SU-DHL-6 (cell line): ENCODE measurements at regions not wholly inside any gene's neighbourhood (a gene's known extent, or its start where the extent isn't known, plus 50 kb on each side); places are given as distances from the start of the nearest gene placed in this dataset.
"Not testable (repeated sequence)": the region's sequence is repeated elsewhere in the genome, so short reads cannot be mapped to it uniquely, and the experiment has no call there.

Source experiments
- H2AFZ ChIP-seq: fragments of 200-600 bp; sonication (generic); 2 replicates; pipeline ENCODE4 v1.6.1; 2014; ENCODE audit warnings: low read depth, mild to moderate bottlenecking, moderate library complexity, mixed read lengths, antibody characterized with exemption, low read length; ENCODE audit not compliant: severe bottlenecking
- H3F3A ChIP-seq: fragments of 200-600 bp; shearing (Covaris generic); 2 replicates; pipeline ENCODE4 v1.6.0; 2016; ENCODE audit warnings: antibody characterized with exemption, mild to moderate bottlenecking; ENCODE audit not compliant: insufficient read depth
- H3K27ac ChIP-seq: fragments of 200-600 bp; sonication (generic); 2 replicates; pipeline ENCODE4 v1.5.1; 2016; ENCODE audit warnings: low read depth, mild to moderate bottlenecking, low read length, moderate library complexity, mixed read lengths
- H3K27me3 ChIP-seq: fragments of 200-600 bp; sonication (generic), shearing (Covaris generic); 2 replicates; pipeline ENCODE4 v1.6.0; 2014; ENCODE audit warnings: mild to moderate bottlenecking, low read length
- H3K36me3 ChIP-seq: fragments of 200-600 bp; sonication (generic); 2 replicates; pipeline ENCODE4 v1.6.1; 2014; ENCODE audit warnings: mild to moderate bottlenecking, low read length, mixed read lengths
- H3K4me2 ChIP-seq: fragments of 300-600, 200-600 bp; shearing (Covaris generic), sonication (generic); 2 replicates; pipeline ENCODE4 v1.6.0; 2014; ENCODE audit warnings: low read length, low read depth, mild to moderate bottlenecking; ENCODE audit not compliant: poor library complexity, severe bottlenecking
- H3K4me3 ChIP-seq: fragments of 200-600 bp; sonication (generic); 2 replicates; pipeline ENCODE4 v1.5.1; 2014; ENCODE audit warnings: antibody characterized with exemption, low read length, mild to moderate bottlenecking, mixed read lengths; ENCODE audit not compliant: insufficient read depth, poor library complexity, severe bottlenecking
- H3K79me2 ChIP-seq: fragments of 200-600 bp; sonication (generic); 2 replicates; pipeline ENCODE4 v1.6.1; 2014; ENCODE audit warnings: mild to moderate bottlenecking, low read length, moderate library complexity; ENCODE audit not compliant: insufficient read depth
- H3K9ac ChIP-seq: fragments of 200-600 bp; sonication (generic); 2 replicates; pipeline ENCODE4 v1.7.0; 2014; ENCODE audit warnings: mild to moderate bottlenecking, low read length
- H3K9me2 ChIP-seq: fragments of 200-600 bp; sonication (generic); replicated peaks from 2 replicates; pipeline ENCODE4 v1.6.1; 2014; ENCODE audit warnings: low read length; ENCODE audit not compliant: insufficient read depth
- H3K9me3 ChIP-seq: fragments of 200-600 bp; sonication (generic); 2 replicates; pipeline ENCODE4 v1.6.1; 2014; ENCODE audit warnings: low read length, mixed read lengths; ENCODE audit not compliant: insufficient read depth
- H4K20me1 ChIP-seq: fragments of 200-600 bp; sonication (generic); 2 replicates; pipeline ENCODE4 v1.6.1; 2014; ENCODE audit warnings: low read depth, mild to moderate bottlenecking, antibody characterized with exemption, low read length, moderate library complexity, mixed read lengths
- EZH2phosphoT487 ChIP-seq: fragments of 200-600 bp; sonication (generic), shearing (Covaris generic); conservative IDR thresholded peaks from 2 replicates; pipeline ENCODE4 v1.6.1; 2018; ENCODE audit warnings: mild to moderate bottlenecking, antibody characterized with exemption, low read length, moderate library complexity, mixed read lengths
- TF ChIP-seq, protein P1 (sequence below): fragments of 200-600 bp; sonication (generic); IDR thresholded peaks from one replicate; pipeline ENCODE4 v1.5.1; 2017; ENCODE audit warnings: antibody characterized with exemption, mild to moderate bottlenecking, low read length, moderate library complexity; ENCODE audit not compliant: insufficient read depth, poor library complexity, severe bottlenecking

DNA sequence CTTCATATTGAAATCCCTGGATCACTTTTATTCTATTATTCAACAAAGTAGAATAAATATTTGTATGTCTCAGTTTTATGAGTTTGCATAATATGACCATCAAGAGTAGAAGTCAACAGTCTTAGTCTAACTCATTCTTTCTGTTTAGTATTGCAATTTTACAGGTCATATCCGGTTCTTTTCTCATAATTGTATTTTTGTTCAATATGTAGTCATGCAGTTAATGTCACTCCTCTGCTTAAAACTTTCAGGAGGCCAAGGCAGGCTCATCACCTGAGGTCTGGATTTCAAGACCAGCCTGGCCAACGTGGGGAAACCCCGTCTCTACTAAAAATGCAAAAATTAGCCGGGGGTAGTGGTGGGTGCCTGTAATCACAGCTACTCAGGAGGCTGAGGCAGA, 148.4 kb upstream of the TRPM3 start:
- peak overlapping the region; percentile 42 for H3K4me2 ChIP-seq

DNA sequence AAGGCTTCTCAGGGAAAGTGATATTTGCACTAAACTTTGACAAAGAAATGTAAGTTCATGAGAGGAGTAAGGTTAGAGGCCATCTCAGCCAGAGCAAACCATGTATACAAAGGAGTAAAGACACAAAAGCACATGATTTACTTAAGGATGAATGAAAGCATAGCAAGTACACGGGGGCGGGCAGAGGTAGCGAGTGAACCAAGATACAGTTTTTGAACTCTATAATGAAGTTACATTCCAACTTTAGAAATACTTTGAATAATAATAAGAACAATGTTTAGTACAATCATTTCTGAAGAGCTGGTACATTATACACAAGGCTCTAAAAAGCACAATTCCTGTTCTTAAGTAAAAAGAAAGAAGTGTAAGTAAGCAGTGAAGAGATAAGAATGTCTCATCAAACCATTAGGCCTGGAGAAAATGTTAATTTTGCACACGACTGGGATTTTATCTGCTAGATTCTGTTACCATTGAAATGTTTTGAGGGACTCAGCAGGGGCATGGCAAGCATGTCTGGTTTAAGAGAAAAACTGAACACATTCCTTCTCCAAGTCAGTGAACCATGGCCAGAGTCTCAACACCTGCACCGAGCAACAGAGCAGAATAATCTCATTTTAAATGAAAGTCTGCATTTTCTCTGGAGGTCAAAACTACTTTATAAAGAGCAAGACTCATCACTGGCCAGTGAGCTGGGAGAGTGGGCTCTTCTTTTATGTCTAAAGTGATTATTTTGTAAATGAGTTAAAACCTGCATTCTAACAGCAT, 147.6 kb upstream of the TRPM3 start:
- Histone ChIP-seq H3K9me2 (no peaks in the 10 kb centered on the region), H3K27ac (peak overlapping the region; percentile 85), H3K27me3 (no peaks in the 10 kb centered on the region), H3K4me3 (no peak overlapping the region), H3F3A (0 out of 2 replicates have a peak, but pooled peaks cover 4% of the 10 kb centered on the region), H2AFZ (no peak overlapping the region), H3K79me2 (no peaks in the 10 kb centered on the region), H3K9ac (no peak overlapping the region), H3K4me2 (peak overlapping the region; percentile 42), H3K36me3 (no peaks in the 10 kb centered on the region), H4K20me1 (no peaks in the 10 kb centered on the region), H3K9me3 (no peaks in the 10 kb centered on the region)
- no peak for TF ChIP-seq EZH2phosphoT487
- TF ChIP-seq, protein P1, sequence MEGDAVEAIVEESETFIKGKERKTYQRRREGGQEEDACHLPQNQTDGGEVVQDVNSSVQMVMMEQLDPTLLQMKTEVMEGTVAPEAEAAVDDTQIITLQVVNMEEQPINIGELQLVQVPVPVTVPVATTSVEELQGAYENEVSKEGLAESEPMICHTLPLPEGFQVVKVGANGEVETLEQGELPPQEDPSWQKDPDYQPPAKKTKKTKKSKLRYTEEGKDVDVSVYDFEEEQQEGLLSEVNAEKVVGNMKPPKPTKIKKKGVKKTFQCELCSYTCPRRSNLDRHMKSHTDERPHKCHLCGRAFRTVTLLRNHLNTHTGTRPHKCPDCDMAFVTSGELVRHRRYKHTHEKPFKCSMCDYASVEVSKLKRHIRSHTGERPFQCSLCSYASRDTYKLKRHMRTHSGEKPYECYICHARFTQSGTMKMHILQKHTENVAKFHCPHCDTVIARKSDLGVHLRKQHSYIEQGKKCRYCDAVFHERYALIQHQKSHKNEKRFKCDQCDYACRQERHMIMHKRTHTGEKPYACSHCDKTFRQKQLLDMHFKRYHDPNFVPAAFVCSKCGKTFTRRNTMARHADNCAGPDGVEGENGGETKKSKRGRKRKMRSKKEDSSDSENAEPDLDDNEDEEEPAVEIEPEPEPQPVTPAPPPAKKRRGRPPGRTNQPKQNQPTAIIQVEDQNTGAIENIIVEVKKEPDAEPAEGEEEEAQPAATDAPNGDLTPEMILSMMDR = no peak

More for the DNA sequence above, 148.4 kb upstream of the TRPM3 start:
- Histone ChIP-seq H3K9ac (no peak overlapping the region), H3K36me3 (no peaks in the 10 kb centered on the region), H3K27me3 (no peaks in the 10 kb centered on the region), H3K9me2 (no peaks in the 10 kb centered on the region), H3K4me3 (no peak overlapping the region), H3K79me2 (no peaks in the 10 kb centered on the region), H4K20me1 (no peaks in the 10 kb centered on the region), H3K9me3 (no peaks in the 10 kb centered on the region), H3K27ac (peak overlapping the region; percentile 85), H2AFZ (no peak overlapping the region), H3F3A (0 out of 2 replicates have a peak, but pooled peaks cover 4% of the 10 kb centered on the region)
- no peak for TF ChIP-seq EZH2phosphoT487
- TF ChIP-seq, protein P1 = no peak

DNA sequence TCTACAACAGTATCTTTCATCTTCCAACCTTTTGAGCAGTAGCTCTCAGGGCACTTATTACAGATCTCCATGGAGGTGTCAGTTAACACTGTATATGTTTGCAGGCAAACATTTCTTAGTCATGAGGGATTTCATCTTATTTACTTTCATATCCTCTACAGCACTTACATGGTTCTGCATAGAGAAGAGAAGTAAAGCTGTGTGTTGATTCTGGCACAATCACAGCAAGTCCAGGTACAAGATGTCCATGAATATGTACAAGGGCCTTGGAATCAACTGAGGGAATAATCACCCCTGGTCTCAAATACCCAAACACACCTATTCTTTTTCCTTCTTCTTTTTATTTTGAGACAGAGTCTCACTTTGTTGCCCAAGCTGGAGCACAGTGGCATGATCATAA, 142.0 kb upstream of the TRPM3 start:
- Histone ChIP-seq H3K79me2 (no peaks in the 10 kb centered on the region), H3F3A (no peaks in the 10 kb centered on the region), H3K4me3 (no peak overlapping the region), H3K4me2 (no peak overlapping the region), H3K9ac (no peak overlapping the region), H3K36me3 (no peaks in the 10 kb centered on the region), H3K9me3 (no peaks in the 10 kb centered on the region), H2AFZ (no peak overlapping the region), H4K20me1 (no peaks in the 10 kb centered on the region), H3K27me3 (no peaks in the 10 kb centered on the region), H3K27ac (no peak overlapping the region), H3K9me2 (no peaks in the 10 kb centered on the region)
- TF ChIP-seq, protein P1 = no peak
- TF ChIP-seq EZH2phosphoT487 = no peak

DNA sequence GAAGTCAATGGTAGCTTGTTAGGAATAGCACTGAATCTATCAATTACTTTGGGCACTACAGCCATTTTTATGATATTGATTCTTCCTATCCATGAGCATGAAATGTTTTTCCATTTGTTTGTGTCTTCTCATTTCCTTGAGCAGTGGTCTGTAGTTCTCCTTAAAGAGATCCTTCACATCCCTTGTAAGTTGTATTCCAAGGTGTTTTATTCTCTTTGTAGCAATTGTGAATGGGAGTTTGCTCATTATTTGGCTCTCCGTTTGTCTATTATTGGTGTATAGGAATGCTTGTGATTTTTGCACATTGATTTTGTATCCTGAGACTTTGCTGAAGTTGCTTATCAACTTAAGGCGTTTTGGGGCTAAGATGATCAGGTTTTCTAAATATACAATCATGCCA, 139.0 kb upstream of the TRPM3 start:
- H3K9ac ChIP-seq, H3K79me2 ChIP-seq, H3K36me3 ChIP-seq, H3K27me3 ChIP-seq, H3K9me3 ChIP-seq, H2AFZ ChIP-seq, H4K20me1 ChIP-seq, H3K4me2 ChIP-seq, H3K27ac ChIP-seq, H3F3A ChIP-seq, H3K9me2 ChIP-seq, H3K4me3 ChIP-seq: not testable (repeated sequence)
